ENCODE measurements at regions not wholly inside any gene's neighbourhood (a gene's known extent, or its start where the extent isn't known, plus 50 kb on each side); places are given as distances from the start of the nearest gene placed in this dataset.

DNA sequence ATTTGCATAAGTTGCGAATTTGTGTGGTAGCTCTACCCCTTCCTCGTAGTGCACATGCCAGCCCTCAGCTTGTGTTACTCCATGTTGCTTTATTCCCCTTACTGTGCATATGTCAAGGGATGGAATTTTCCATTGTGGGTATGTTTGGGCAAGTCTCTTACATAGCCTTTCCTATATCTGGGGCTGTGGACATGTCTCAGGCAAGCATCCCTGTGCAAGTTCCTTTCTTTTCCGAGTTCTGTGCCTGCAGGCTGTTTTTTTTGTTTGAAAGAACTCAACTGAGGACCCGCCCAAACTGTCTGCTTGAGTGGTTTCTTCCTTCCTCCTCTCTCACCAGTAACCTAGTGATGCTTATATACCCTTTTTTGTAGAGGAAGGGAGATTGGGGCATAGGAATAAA, 1739.1 kb upstream of the PIK3C3 start:
- peaks cover 10% of the 10 kb centered on the region for H3K9me3 ChIP-seq (ENCODE audit: insufficient read depth, low read depth, low read length)
- H3K4me1 ChIP-seq (ENCODE audit: insufficient read depth, low read length) = peaks cover 20% of the 10 kb centered on the region
- no peak overlapping the region for H3K4me3 ChIP-seq (ENCODE audit: low read length)
- H3K9ac ChIP-seq (ENCODE audit: low read depth, low read length) = no peak overlapping the region
- no peaks in the 10 kb centered on the region for H3K36me3 ChIP-seq (ENCODE audit: insufficient read depth, low read length)
- no peak overlapping the region for H3K27ac ChIP-seq (ENCODE audit: low read depth, low read length)
- WGBS = 76% methylated on average over 4 of the region's 4 CpGs
- no peaks in the 10 kb centered on the region for H3K27me3 ChIP-seq (ENCODE audit: insufficient read depth, low read length)

- H3K4me1 ChIP-seq (ENCODE audit: insufficient read depth, low read length) = peaks cover 34% of the 10 kb centered on the region
- H3K36me3 ChIP-seq (ENCODE audit: insufficient read depth, low read length) = no peaks in the 10 kb centered on the region
- peaks cover 6% of the 10 kb centered on the region for H3K9me3 ChIP-seq (ENCODE audit: insufficient read depth, low read depth, low read length)
- H3K9ac ChIP-seq (ENCODE audit: low read depth, low read length) = no peak overlapping the region
- no peaks in the 10 kb centered on the region for H3K27me3 ChIP-seq (ENCODE audit: insufficient read depth, low read length)
- no CpG with 5 or more reads among the region's 1 CpG for WGBS
- H3K27ac ChIP-seq (ENCODE audit: low read depth, low read length) = no peak overlapping the region
- H3K4me3 ChIP-seq (ENCODE audit: low read length) = no peak overlapping the region
Measured at GRCh38 chr18:40210696-40211095, 1744.3 kb upstream of the PIK3C3 start.

DNA sequence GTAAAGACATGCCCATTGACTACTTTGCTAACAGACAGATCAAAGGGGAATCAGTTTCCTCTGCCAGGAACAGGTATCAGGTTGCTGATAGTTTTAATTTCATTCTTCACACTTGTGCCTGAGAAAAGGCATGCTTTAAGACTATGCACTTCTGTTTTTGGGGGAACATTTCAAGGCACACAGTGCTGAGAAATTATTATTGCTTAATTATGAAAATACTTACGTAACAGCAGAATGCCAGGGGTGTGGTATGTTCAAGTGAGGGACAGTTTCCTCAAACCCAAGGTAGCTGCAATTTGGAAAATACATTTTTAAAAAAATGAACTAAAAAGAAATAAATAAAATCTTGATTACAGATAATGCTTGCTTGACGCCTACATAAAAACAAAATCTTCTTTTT, 1746.1 kb upstream of the PIK3C3 start:
- H3K27me3 ChIP-seq (ENCODE audit: insufficient read depth, low read length) = no peaks in the 10 kb centered on the region
- no peak overlapping the region for H3K9ac ChIP-seq (ENCODE audit: low read depth, low read length)
- H3K36me3 ChIP-seq (ENCODE audit: insufficient read depth, low read length) = no peaks in the 10 kb centered on the region
- H3K27ac ChIP-seq (ENCODE audit: low read depth, low read length) = no peak overlapping the region
- peaks cover 34% of the 10 kb centered on the region for H3K4me1 ChIP-seq (ENCODE audit: insufficient read depth, low read length)
- WGBS = no CpG with 5 or more reads among the region's 2 CpGs
- no peaks in the 10 kb centered on the region for H3K9me3 ChIP-seq (ENCODE audit: insufficient read depth, low read depth, low read length)
- H3K4me3 ChIP-seq (ENCODE audit: low read length) = no peak overlapping the region

- WGBS = 72% methylated on average over 3 of the region's 3 CpGs
- no peak overlapping the region for H3K4me3 ChIP-seq (ENCODE audit: low read length)
- H3K9ac ChIP-seq (ENCODE audit: low read depth, low read length) = no peak overlapping the region
- H3K9me3 ChIP-seq (ENCODE audit: insufficient read depth, low read depth, low read length) = peaks cover 20% of the 10 kb centered on the region; the same call in 1 of the 2 replicates
- H3K27ac ChIP-seq (ENCODE audit: low read depth, low read length) = no peak overlapping the region; the same call in 1 of the 2 replicates
- H3K4me1 ChIP-seq (ENCODE audit: insufficient read depth, low read length) = peaks cover 9% of the 10 kb centered on the region; the same call in 1 of the 2 replicates
- no peaks in the 10 kb centered on the region for H3K36me3 ChIP-seq (ENCODE audit: insufficient read depth, low read length)
- H3K27me3 ChIP-seq (ENCODE audit: insufficient read depth, low read length) = no peaks in the 10 kb centered on the region
Measured at GRCh38 chr18:40197711-40198110, 1757.3 kb upstream of the PIK3C3 start.

DNA sequence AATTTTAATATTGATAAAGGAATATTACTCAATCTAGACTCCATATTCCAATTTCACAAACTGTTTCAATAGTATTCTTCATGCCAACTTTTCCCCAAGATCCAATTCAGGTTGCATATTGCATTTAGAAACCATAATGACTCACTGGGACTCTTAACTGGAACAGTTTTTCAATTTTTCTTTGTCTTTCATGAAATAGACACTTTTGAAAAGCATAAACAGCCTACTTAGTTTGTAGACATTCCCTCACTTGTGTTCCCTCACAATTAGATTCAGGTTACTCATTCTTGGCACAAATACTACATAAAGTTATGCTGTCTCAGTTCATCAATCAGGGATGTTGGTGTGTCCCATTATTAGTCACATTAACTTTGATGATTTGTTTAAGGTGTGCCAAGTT, 1768.4 kb upstream of the PIK3C3 start:
- no peak overlapping the region for H3K9ac ChIP-seq (ENCODE audit: low read depth, low read length)
- no peaks in the 10 kb centered on the region for H3K36me3 ChIP-seq (ENCODE audit: insufficient read depth, low read length)
- no peak overlapping the region for H3K4me3 ChIP-seq (ENCODE audit: low read length)
- no peak overlapping the region for H3K27ac ChIP-seq (ENCODE audit: low read depth, low read length)
- H3K27me3 ChIP-seq (ENCODE audit: insufficient read depth, low read length) = no peaks in the 10 kb centered on the region
- H3K9me3 ChIP-seq (ENCODE audit: insufficient read depth, low read depth, low read length) = no peaks in the 10 kb centered on the region
- peaks cover 4% of the 10 kb centered on the region; the same call in 1 of the 2 replicates for H3K4me1 ChIP-seq (ENCODE audit: insufficient read depth, low read length)

DNA sequence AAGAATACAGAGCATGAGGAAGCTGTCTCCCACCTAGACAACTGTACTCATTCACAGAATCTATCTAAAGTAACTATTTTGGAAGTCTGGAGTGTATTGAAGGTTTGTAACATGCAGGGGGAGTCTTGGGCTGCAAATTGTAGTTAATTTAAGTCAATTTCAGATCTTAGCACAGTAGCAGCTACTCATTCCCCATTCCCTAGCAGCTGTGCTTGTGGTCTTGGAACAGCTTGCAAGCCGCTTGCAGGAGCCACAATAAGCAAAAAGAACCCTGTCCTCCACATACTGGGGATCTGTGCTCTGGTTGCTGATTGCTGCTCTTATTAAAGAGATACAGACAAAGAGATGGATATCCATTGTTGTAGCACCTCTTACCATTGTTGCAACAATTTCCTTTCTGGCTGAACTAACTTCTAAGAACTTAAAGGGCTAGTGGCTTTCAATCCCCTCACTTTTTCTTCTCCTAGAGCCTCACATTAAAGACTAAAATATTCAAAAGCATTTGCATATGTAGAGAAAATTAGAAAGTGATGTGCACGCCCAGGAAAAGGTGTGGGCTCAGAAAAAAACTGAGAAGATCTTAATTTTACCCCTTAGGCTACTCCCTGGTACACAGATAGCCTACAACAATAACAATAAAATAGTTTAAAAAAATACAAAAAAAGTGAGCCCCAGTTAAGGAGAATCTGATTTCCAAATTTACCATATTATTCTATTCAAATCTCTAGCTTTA, 1775.1 kb upstream of the PIK3C3 start:
- Histone ChIP-seq H3K27me3 (ENCODE audit: insufficient read depth, low read length) (no peaks in the 10 kb centered on the region), H3K9me3 (ENCODE audit: insufficient read depth, low read depth, low read length) (no peaks in the 10 kb centered on the region), H3K4me3 (ENCODE audit: low read length) (no peak overlapping the region), H3K9ac (ENCODE audit: low read depth, low read length) (no peak overlapping the region), H3K27ac (ENCODE audit: low read depth, low read length) (no peak overlapping the region), H3K36me3 (ENCODE audit: insufficient read depth, low read length) (no peaks in the 10 kb centered on the region), H3K4me1 (ENCODE audit: insufficient read depth, low read length) (peaks cover 15% of the 10 kb centered on the region)
- 95% methylated on average over 1 of the region's 2 CpGs for WGBS

DNA sequence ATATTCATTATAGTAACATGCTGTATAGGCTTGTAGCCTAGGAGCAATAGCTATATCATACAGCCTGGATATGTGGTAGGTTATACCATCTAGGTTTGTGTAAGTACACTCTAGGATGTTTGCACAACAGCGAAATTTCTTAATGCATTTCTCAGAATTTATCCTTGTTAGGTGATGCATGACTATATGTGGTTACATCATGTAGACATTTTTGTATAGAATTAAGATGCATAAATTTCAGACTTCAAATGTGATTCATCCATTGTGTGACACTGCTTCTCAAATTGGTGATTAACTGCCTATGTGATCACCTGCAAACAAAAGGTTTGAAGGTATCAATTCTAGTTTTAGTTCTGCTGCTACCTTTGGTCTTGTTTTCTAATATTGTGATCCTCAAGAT, 1787.0 kb upstream of the PIK3C3 start:
- WGBS = 100% methylated on average over 1 of the region's 1 CpG
- Histone ChIP-seq H3K9ac (ENCODE audit: low read depth, low read length) (no peak overlapping the region), H3K9me3 (ENCODE audit: insufficient read depth, low read depth, low read length) (no peaks in the 10 kb centered on the region)

GRCh38 chr18:40163254-40163653, 1791.8 kb upstream of the PIK3C3 start:
- Histone ChIP-seq H3K4me1 (ENCODE audit: insufficient read depth, low read length) (no peaks in the 10 kb centered on the region), H3K9ac (ENCODE audit: low read depth, low read length) (no peak overlapping the region), H3K9me3 (ENCODE audit: insufficient read depth, low read depth, low read length) (no peaks in the 10 kb centered on the region), H3K27ac (ENCODE audit: low read depth, low read length) (no peak overlapping the region), H3K4me3 (ENCODE audit: low read length) (no peak overlapping the region), H3K27me3 (ENCODE audit: insufficient read depth, low read length) (no peaks in the 10 kb centered on the region), H3K36me3 (ENCODE audit: insufficient read depth, low read length) (no peaks in the 10 kb centered on the region)

More for the DNA sequence above, 1787.0 kb upstream of the PIK3C3 start:
- Histone ChIP-seq H3K4me3 (ENCODE audit: low read length) (no peak overlapping the region), H3K27me3 (ENCODE audit: insufficient read depth, low read length) (no peaks in the 10 kb centered on the region), H3K27ac (ENCODE audit: low read depth, low read length) (no peak overlapping the region), H3K4me1 (ENCODE audit: insufficient read depth, low read length) (no peaks in the 10 kb centered on the region), H3K36me3 (ENCODE audit: insufficient read depth, low read length) (no peaks in the 10 kb centered on the region)

GRCh38 chr18:40160361-40160760, 1794.7 kb upstream of the PIK3C3 start:
- Histone ChIP-seq H3K27ac (ENCODE audit: low read depth, low read length) (no peak overlapping the region), H3K36me3 (ENCODE audit: insufficient read depth, low read length) (no peaks in the 10 kb centered on the region), H3K4me3 (ENCODE audit: low read length) (no peak overlapping the region), H3K4me1 (ENCODE audit: insufficient read depth, low read length) (no peaks in the 10 kb centered on the region), H3K27me3 (ENCODE audit: insufficient read depth, low read length) (no peaks in the 10 kb centered on the region), H3K9ac (ENCODE audit: low read depth, low read length) (no peak overlapping the region), H3K9me3 (ENCODE audit: insufficient read depth, low read depth, low read length) (no peaks in the 10 kb centered on the region)
- WGBS = over 99% methylated on average over 2 of the region's 2 CpGs

GRCh38 chr18:40159141-40160017, 1795.7 kb upstream of the PIK3C3 start:
- Histone ChIP-seq H3K4me3 (ENCODE audit: low read length) (no peak overlapping the region), H3K27me3 (ENCODE audit: insufficient read depth, low read length) (no peaks in the 10 kb centered on the region), H3K36me3 (ENCODE audit: insufficient read depth, low read length) (no peaks in the 10 kb centered on the region), H3K9me3 (ENCODE audit: insufficient read depth, low read depth, low read length) (no peaks in the 10 kb centered on the region), H3K4me1 (ENCODE audit: insufficient read depth, low read length) (no peaks in the 10 kb centered on the region), H3K9ac (ENCODE audit: low read depth, low read length) (no peak overlapping the region), H3K27ac (ENCODE audit: low read depth, low read length) (no peak overlapping the region)
- 55% methylated on average over 4 of the region's 5 CpGs for WGBS

GRCh38 chr18:40157120-40157519, 1797.9 kb upstream of the PIK3C3 start:
- Histone ChIP-seq H3K27me3 (ENCODE audit: insufficient read depth, low read length) (no peaks in the 10 kb centered on the region), H3K4me1 (ENCODE audit: insufficient read depth, low read length) (no peaks in the 10 kb centered on the region), H3K4me3 (ENCODE audit: low read length) (no peak overlapping the region), H3K9ac (ENCODE audit: low read depth, low read length) (no peak overlapping the region), H3K27ac (ENCODE audit: low read depth, low read length) (no peak overlapping the region), H3K9me3 (ENCODE audit: insufficient read depth, low read depth, low read length) (no peaks in the 10 kb centered on the region), H3K36me3 (ENCODE audit: insufficient read depth, low read length) (no peaks in the 10 kb centered on the region)
- 93% methylated on average over 2 of the region's 7 CpGs for WGBS
